ENCODE measurements at regions not wholly inside any gene's neighbourhood (a gene's known extent, or its start where the extent isn't known, plus 50 kb on each side); places are given as distances from the start of the nearest gene placed in this dataset.
A peak's percentile ranks its signal among the peaks of the same experiment; 100 is the strongest.

- Mint-ChIP-seq H3K36me3 (ENCODE audit: low read depth) (no peaks in the 10 kb centered on the region), H3K27me3 (ENCODE audit: low read depth) (no peaks in the 10 kb centered on the region), H3K4me1 (peaks cover 24% of the 10 kb centered on the region), H3K27ac (peak overlapping the region; percentile 38 to 73 (median 40)), H3K4me3 (no peak overlapping the region), H3K9me3 (no peaks in the 10 kb centered on the region)
- no peak for TF ChIP-seq CTCF (IDR thresholded peaks at IDR 0.05; ENCODE audit: unreplicated experiment in 3 of 3)
These were observed 656.7 kb downstream of the EPHA7 start for GRCh38 chr6:92762443-92763273.

- no peaks in the 10 kb centered on the region for H3K27me3 Mint-ChIP-seq (ENCODE audit: low read depth)
- no peak for TF ChIP-seq CTCF (IDR thresholded peaks at IDR 0.05; ENCODE audit: unreplicated experiment in 3 of 3)
These were observed 660.2 kb downstream of the EPHA7 start for GRCh38 chr6:92759178-92759577.

GRCh38 chr6:92757925-92758324 lies 661.4 kb downstream of the EPHA7 start:
- no peak for TF ChIP-seq CTCF (IDR thresholded peaks at IDR 0.05; ENCODE audit: unreplicated experiment in 3 of 3)
- peaks cover 1% of the 10 kb centered on the region for H3K9me3 Mint-ChIP-seq
- H3K4me3 Mint-ChIP-seq: no peak overlapping the region
- no peaks in the 10 kb centered on the region for H3K27me3 Mint-ChIP-seq (ENCODE audit: low read depth)
- H3K36me3 Mint-ChIP-seq (ENCODE audit: low read depth): peaks cover under 1% of the 10 kb centered on the region
- no peak overlapping the region for H3K27ac Mint-ChIP-seq
- peaks cover 8% of the 10 kb centered on the region for H3K4me1 Mint-ChIP-seq

More at GRCh38 chr6:92759178-92759577, 660.2 kb downstream of the EPHA7 start:
- Mint-ChIP-seq H3K36me3 (ENCODE audit: low read depth) (no peaks in the 10 kb centered on the region), H3K9me3 (no peaks in the 10 kb centered on the region), H3K4me3 (no peak overlapping the region), H3K4me1 (peaks cover 17% of the 10 kb centered on the region), H3K27ac (no peak overlapping the region)

- Mint-ChIP-seq H3K27ac (no peak overlapping the region), H3K4me3 (no peak overlapping the region), H3K36me3 (ENCODE audit: low read depth) (peaks cover 7% of the 10 kb centered on the region), H3K27me3 (ENCODE audit: low read depth) (no peaks in the 10 kb centered on the region), H3K4me1 (no peaks in the 10 kb centered on the region), H3K9me3 (peaks cover 11% of the 10 kb centered on the region)
- no peak for TF ChIP-seq CTCF (IDR thresholded peaks at IDR 0.05; ENCODE audit: unreplicated experiment in 3 of 3)
These were observed 662.4 kb downstream of the EPHA7 start for GRCh38 chr6:92756912-92757311.

- Mint-ChIP-seq H3K36me3 (ENCODE audit: low read depth) (peaks cover 9% of the 10 kb centered on the region), H3K27ac (no peak overlapping the region), H3K4me1 (no peaks in the 10 kb centered on the region), H3K4me3 (no peak overlapping the region), H3K27me3 (ENCODE audit: low read depth) (no peaks in the 10 kb centered on the region), H3K9me3 (peaks cover 20% of the 10 kb centered on the region)
- no peak for TF ChIP-seq CTCF (IDR thresholded peaks at IDR 0.05; ENCODE audit: unreplicated experiment in 3 of 3)
These were observed 665.4 kb downstream of the EPHA7 start for GRCh38 chr6:92753956-92754355.

- peaks cover 9% of the 10 kb centered on the region for H3K36me3 Mint-ChIP-seq (ENCODE audit: low read depth)
- H3K4me1 Mint-ChIP-seq: no peaks in the 10 kb centered on the region
- H3K27ac Mint-ChIP-seq: no peak overlapping the region
- H3K9me3 Mint-ChIP-seq: peaks cover 20% of the 10 kb centered on the region
- TF ChIP-seq CTCF (IDR thresholded peaks at IDR 0.05; ENCODE audit: unreplicated experiment in 3 of 3): no peak
- H3K4me3 Mint-ChIP-seq: no peak overlapping the region
- no peaks in the 10 kb centered on the region for H3K27me3 Mint-ChIP-seq (ENCODE audit: low read depth)
These were observed 667.2 kb downstream of the EPHA7 start for GRCh38 chr6:92752114-92752513.

Measured in nephron (organoid).